SK-N-SH (cell line): ENCODE measurements at regions not wholly inside any gene's neighbourhood (a gene's known extent, or its start where the extent isn't known, plus 50 kb on each side); places are given as distances from the start of the nearest gene placed in this dataset.

Experiments used
- CTCF ChIA-PET: fragments of 300-600, 350-600 bp; formaldehyde crosslinking; extraction: SDS; loops from one replicate; lab custom pipeline; 2021; lab: Yijun Ruan, JAX
- POLR2A ChIA-PET: fragments of 350-600 bp; sonication (Branson Sonifier 250); formaldehyde crosslinking; extraction: SDS; loops from one replicate; lab custom pipeline; 2020; ENCODE audit warnings: antibody characterized with exemption, inconsistent platforms; lab: Yijun Ruan, JAX
- DNase-seq: peaks from one replicate; pipeline ENCODE4 v3.0.0; 2012
- H2AFZ ChIP-seq: fragments of 200-600 bp; sonication (generic); 2 replicates; pipeline ENCODE4 v1.8.1; 2016; ENCODE audit warnings: antibody characterized with exemption, mild to moderate bottlenecking, low read depth
- H3F3A ChIP-seq: fragments of 200-600 bp; sonication (generic); replicated peaks from 2 replicates; pipeline ENCODE3; 2016; ENCODE audit warnings: antibody characterized with exemption, mild to moderate bottlenecking; ENCODE audit not compliant: insufficient read depth
- H3K27ac ChIP-seq, 2 experiments: fragments of 200-500 bp in 1 of 2; fragments of 200-600 bp in 1 of 2; sonication (Bioruptor generic) in 1 of 2; sonication (generic), shearing (Covaris generic) in 1 of 2; 2 replicates each; pipeline versions ENCODE4 v1.5.1 to v1.6.1; 2014 to 2016; ENCODE audit warnings: low read depth in 2 of 2, inconsistent platforms in 1 of 2, low read length in 1 of 2, mild to moderate bottlenecking in 1 of 2, mixed read lengths in 1 of 2
- H3K27me3 ChIP-seq: fragments of 200-600 bp; sonication (generic), shearing (Covaris generic); 2 replicates; pipeline ENCODE4 v1.6.1; 2016; ENCODE audit warnings: mixed run types; ENCODE audit not compliant: insufficient read depth
- H3K36me3 ChIP-seq, 2 experiments: fragments of 200-500 bp in 1 of 2; fragments of 200-600 bp in 1 of 2; sonication (Bioruptor generic) in 1 of 2; sonication (generic) in 1 of 2; replicated peaks in 1 of 2; 2 replicates each; pipeline versions ENCODE3 to v1.5.1; 2014 to 2016; ENCODE audit warnings: low read length in 1 of 2, mild to moderate bottlenecking in 1 of 2; ENCODE audit not compliant: insufficient read depth in 2 of 2, control insufficient read depth in 1 of 2
- H3K4me1 ChIP-seq, 2 experiments: fragments of 200-500 bp in 1 of 2; fragments of 200-600 bp in 1 of 2; sonication (Bioruptor generic) in 1 of 2; sonication (generic), shearing (Covaris generic) in 1 of 2; 2 replicates each; pipeline versions ENCODE4 v1.5.1 to v1.6.1; 2014 to 2016; ENCODE audit warnings: low read depth in 1 of 2, low read length in 1 of 2, mixed run types in 1 of 2; ENCODE audit not compliant: insufficient read depth in 2 of 2, control insufficient read depth in 1 of 2
- H3K4me2 ChIP-seq: fragments of 200-600 bp; sonication (generic), shearing (Covaris generic); 2 replicates; pipeline ENCODE4 v1.6.1; 2017; ENCODE audit warnings: mixed run types
- H3K4me3 ChIP-seq, 2 experiments: fragments of 200-500 bp in 1 of 2; fragments of 200-600 bp in 1 of 2; sonication (Bioruptor generic) in 1 of 2; sonication (generic), shearing (Covaris generic) in 1 of 2; 2 replicates each; pipeline versions ENCODE4 v1.5.1 to v1.8.1; 2014 to 2016; ENCODE audit warnings: low read depth in 2 of 2, inconsistent platforms in 1 of 2, low read length in 1 of 2, mild to moderate bottlenecking in 1 of 2, mixed read lengths in 1 of 2, moderate library complexity in 1 of 2
- H3K79me2 ChIP-seq: fragments of 200-600 bp; sonication (generic); 2 replicates; pipeline ENCODE4 v1.8.1; 2017; ENCODE audit warnings: mild to moderate bottlenecking; ENCODE audit not compliant: insufficient read depth
- H3K9ac ChIP-seq: fragments of 200-600 bp; sonication (generic); 2 replicates; pipeline ENCODE4 v1.6.1; 2017; ENCODE audit warnings: mixed run types
- H3K9me2 ChIP-seq: fragments of 200-600 bp; sonication (generic); 2 replicates; pipeline ENCODE4 v1.6.1; 2017; ENCODE audit warnings: mixed run types
- H3K9me3 ChIP-seq: fragments of 200-600 bp; sonication (generic); 2 replicates; pipeline ENCODE4 v1.6.1; 2017; ENCODE audit warnings: mixed run types, mild to moderate bottlenecking, moderate library complexity
- H4K20me1 ChIP-seq: fragments of 200-600 bp; sonication (generic); 2 replicates; pipeline ENCODE4 v1.6.1; 2017; ENCODE audit warnings: mild to moderate bottlenecking, mixed run types; ENCODE audit not compliant: insufficient read depth
- CHD2 ChIP-seq: fragments of 150-350 bp; IDR thresholded peaks from 2 replicates; pipeline ENCODE4 v1.6.1; 2018; ENCODE audit warnings: low read length; ENCODE audit not compliant: partially characterized antibody
- CTCF ChIP-seq: fragments of 200-600 bp; sonication (generic); IDR thresholded peaks from 2 replicates; pipeline ENCODE4 v1.6.1; 2017; ENCODE audit warnings: antibody characterized with exemption, mild to moderate bottlenecking, moderate library complexity
- EZH2phosphoT487 ChIP-seq: fragments of 200-600 bp; sonication (generic); IDR thresholded peaks from 2 replicates; pipeline ENCODE4 v1.6.1; 2017; ENCODE audit warnings: low read depth, mixed run types, mild to moderate bottlenecking, antibody characterized with exemption, moderate library complexity, borderline replicate concordance
- FOXJ3 ChIP-seq: sonication (generic); formaldehyde crosslinking; IDR thresholded peaks from 2 replicates; pipeline ENCODE4 v1.5.1; 2020; ENCODE audit warnings: mild to moderate bottlenecking, missing genetic modification reagents
- GABPA ChIP-seq: IDR thresholded peaks from 2 replicates; pipeline ENCODE4 v1.4.0; 2012; ENCODE audit warnings: low read depth, mild to moderate bottlenecking
- GATA2 ChIP-seq: sonication (generic); formaldehyde crosslinking; IDR thresholded peaks from 2 replicates; pipeline ENCODE4 v1.5.0; 2020; ENCODE audit warnings: mild to moderate bottlenecking, missing genetic modification reagents
- JUND ChIP-seq: IDR thresholded peaks from 2 replicates; pipeline ENCODE4 v1.4.0; 2012
- MAX ChIP-seq: IDR thresholded peaks from 2 replicates; pipeline ENCODE4 v1.4.0; 2012; ENCODE audit warnings: low read depth
- NRF1 ChIP-seq: IDR thresholded peaks from 2 replicates; pipeline ENCODE4 v1.6.1; 2012; ENCODE audit warnings: low read depth, mild to moderate bottlenecking, low read length
- PBX3 ChIP-seq: IDR thresholded peaks from 2 replicates; pipeline ENCODE4; 2012
- POLR2AphosphoS5 ChIP-seq: IDR thresholded peaks from 2 replicates; pipeline ENCODE4 v1.6.1; 2012; ENCODE audit warnings: low read depth, low read length
- RAD21 ChIP-seq: IDR thresholded peaks from 2 replicates; pipeline ENCODE4 v1.6.1; 2012; ENCODE audit warnings: mild to moderate bottlenecking, low read length
- RCOR1 ChIP-seq: fragments of 150-350 bp; IDR thresholded peaks from 2 replicates; pipeline ENCODE4 v1.6.1; 2017; ENCODE audit warnings: antibody characterized with exemption, low read length
- SIN3A ChIP-seq: IDR thresholded peaks from 2 replicates; pipeline ENCODE4 v1.6.1; 2012; ENCODE audit warnings: low read depth, mild to moderate bottlenecking, low read length, moderate library complexity, borderline replicate concordance
- TAF1 ChIP-seq: IDR thresholded peaks from 2 replicates; pipeline ENCODE4 v1.6.1; 2012; ENCODE audit warnings: low read depth, mild to moderate bottlenecking, low read length, moderate library complexity, borderline replicate concordance
- TCF12 ChIP-seq: IDR thresholded peaks from 2 replicates; pipeline ENCODE4 v1.4.0; 2012
- TEAD4 ChIP-seq: IDR thresholded peaks from 2 replicates; pipeline ENCODE4 v1.4.0; 2012; ENCODE audit warnings: mild to moderate bottlenecking, borderline replicate concordance; ENCODE audit not compliant: insufficient read depth
- USF1 ChIP-seq: IDR thresholded peaks from 2 replicates; pipeline ENCODE4 v1.4.0; 2012; ENCODE audit warnings: low read depth, borderline replicate concordance
- USF2 ChIP-seq: fragments of 150-350 bp; IDR thresholded peaks from 2 replicates; pipeline ENCODE4 v1.6.1; 2017; ENCODE audit warnings: antibody characterized with exemption, low read length, low read depth, borderline replicate concordance
- YY1 ChIP-seq: IDR thresholded peaks from 2 replicates; pipeline ENCODE4 v1.4.0; 2012; ENCODE audit warnings: low read depth, mild to moderate bottlenecking
- ZBTB33 ChIP-seq: IDR thresholded peaks from 2 replicates; pipeline ENCODE4 v1.4.0; 2012; ENCODE audit warnings: low read depth, borderline replicate concordance
- WGBS: methylation state at CpG from one replicate; pipeline ENCODE4 v1.1.6; 2017; ENCODE audit warnings: low lambda C conversion rate; 5-methylcytosine and 5-hydroxymethylcytosine counted together

GRCh38 chr6:163883984-163884383 lies 469.5 kb downstream of the QKI start:
- ChIA-PET POLR2A (no interaction called here), CTCF (no interaction called here)
- H3K27me3 ChIP-seq: no peaks in the 10 kb centered on the region
- no peaks in the 10 kb centered on the region for H3F3A ChIP-seq
- no peaks in the 10 kb centered on the region for H3K4me1 ChIP-seq
- TF ChIP-seq GATA2 (no peak), POLR2AphosphoS5 (no peak), JUND (no peak), GABPA (no peak), SIN3A (no peak), FOXJ3 (CRISPR knock-in tag) (no peak), NRF1 (no peak)
- no peak overlapping the region for H3K27ac ChIP-seq
- H3K9ac ChIP-seq: no peak overlapping the region
- no peak overlapping the region for H2AFZ ChIP-seq
- H3K9me2 ChIP-seq: no peaks in the 10 kb centered on the region
- H4K20me1 ChIP-seq: no peaks in the 10 kb centered on the region
- H3K9me3 ChIP-seq: no peaks in the 10 kb centered on the region
- H3K4me3 ChIP-seq: no peak overlapping the region
- H3K36me3 ChIP-seq: no peaks in the 10 kb centered on the region
- H3K4me2 ChIP-seq: no peak overlapping the region
- DNase-seq: no peak
- 59% methylated on average over 3 of the region's 3 CpGs for WGBS
- no peaks in the 10 kb centered on the region for H3K79me2 ChIP-seq

- no peak overlapping the region for H2AFZ ChIP-seq
- H3K9me3 ChIP-seq: no peaks in the 10 kb centered on the region
- H3K9ac ChIP-seq: no peak overlapping the region
- CTCF ChIA-PET: interaction anchor here (0.9 kb wide), 1 partner anchor 11 kb away, joined by 3 read pairs; no protein-coding TSS in a partner anchor
- POLR2A ChIA-PET: no interaction called here
- H3K4me1 ChIP-seq: no peaks in the 10 kb centered on the region; a peak in 1 of 4 replicates
- H4K20me1 ChIP-seq: no peaks in the 10 kb centered on the region
- H3F3A ChIP-seq: no peaks in the 10 kb centered on the region
- no peak for DNase-seq
- no peak overlapping the region for H3K4me3 ChIP-seq
- WGBS: 9% methylated on average over 2 of the region's 2 CpGs
- H3K4me2 ChIP-seq: no peak overlapping the region
- H3K27ac ChIP-seq: no peak overlapping the region
- no peaks in the 10 kb centered on the region for H3K9me2 ChIP-seq
- H3K27me3 ChIP-seq: no peaks in the 10 kb centered on the region
- H3K79me2 ChIP-seq: no peaks in the 10 kb centered on the region
- H3K36me3 ChIP-seq: no peaks in the 10 kb centered on the region
- TF ChIP-seq USF1 (no peak), NRF1 (no peak), EZH2phosphoT487 (no peak), CHD2 (no peak), RAD21 (no peak), POLR2AphosphoS5 (no peak), MAX (no peak), ZBTB33 (no peak), YY1 (no peak), TCF12 (no peak), USF2 (no peak), SIN3A (no peak), PBX3 (no peak), CTCF (no peak), RCOR1 (no peak), TAF1 (no peak), TEAD4 (no peak)
These were observed 464.2 kb downstream of the QKI start for GRCh38 chr6:163878698-163879097.
